H9 (cell line): ENCODE measurements at regions not wholly inside any gene's neighbourhood (a gene's known extent, or its start where the extent isn't known, plus 50 kb on each side); places are given as distances from the start of the nearest gene placed in this dataset.

ENCODE experiments used
- DNase-seq: peaks from one replicate; pipeline ENCODE4 v3.0.0-alpha.2; 2017
- H2AFZ ChIP-seq: one replicate; pipeline ENCODE4 v1.6.1; 2013; ENCODE audit warnings: mild to moderate bottlenecking, low read length, control low read depth, moderate library complexity
- H2AK5ac ChIP-seq: 2 replicates; pipeline ENCODE4 v1.6.1; 2013; ENCODE audit warnings: low read length, control low read depth, mixed read lengths; ENCODE audit not compliant: insufficient read length
- H2BK120ac ChIP-seq: one replicate; pipeline ENCODE4 v1.6.1; 2013; ENCODE audit warnings: low read depth, mild to moderate bottlenecking, low read length, control low read depth, inconsistent platforms; ENCODE audit not compliant: poor library complexity, severe bottlenecking
- H2BK12ac ChIP-seq: 2 replicates; pipeline ENCODE4 v1.6.1; 2013; ENCODE audit warnings: low read length, control low read depth, mixed read lengths, low read depth; ENCODE audit not compliant: insufficient read length
- H2BK15ac ChIP-seq: 2 replicates; pipeline ENCODE4 v1.6.1; 2013; ENCODE audit warnings: low read depth, low read length, control low read depth
- H2BK20ac ChIP-seq: one replicate; pipeline ENCODE4 v1.6.1; 2013; ENCODE audit warnings: low read depth, mild to moderate bottlenecking, low read length, control low read depth, inconsistent platforms; ENCODE audit not compliant: poor library complexity, severe bottlenecking
- H2BK5ac ChIP-seq: 2 replicates; pipeline ENCODE4 v1.6.1; 2013; ENCODE audit warnings: low read length, control low read depth, mixed read lengths; ENCODE audit not compliant: insufficient read length
- H3K14ac ChIP-seq: 2 replicates; pipeline ENCODE4 v1.6.1; 2013; ENCODE audit warnings: low read length, control low read depth; ENCODE audit not compliant: insufficient read depth
- H3K18ac ChIP-seq: 2 replicates; pipeline ENCODE4 v1.6.1; 2013; ENCODE audit warnings: low read depth, mild to moderate bottlenecking, mixed read lengths, low read length, control low read depth; ENCODE audit not compliant: insufficient read length
- H3K23ac ChIP-seq: 2 replicates; pipeline ENCODE4 v1.6.1; 2013; ENCODE audit warnings: low read length, control low read depth, mixed read lengths, low read depth; ENCODE audit not compliant: insufficient read length
- H3K23me2 ChIP-seq: 2 replicates; pipeline ENCODE4 v1.6.1; 2013; ENCODE audit warnings: low read depth, mild to moderate bottlenecking, mixed read lengths, low read length, control low read depth; ENCODE audit not compliant: insufficient read length, poor library complexity, severe bottlenecking
- H3K27ac ChIP-seq: 2 replicates; pipeline ENCODE4 v1.5.1; 2013; ENCODE audit warnings: low read length, control low read depth, mixed read lengths, low read depth; ENCODE audit not compliant: insufficient read length
- H3K27me3 ChIP-seq: 2 replicates; pipeline ENCODE4 v1.6.1; 2013; ENCODE audit warnings: low read length, control low read depth, inconsistent platforms; ENCODE audit not compliant: insufficient read depth
- H3K4ac ChIP-seq: 2 replicates; pipeline ENCODE4 v1.6.1; 2013; ENCODE audit warnings: low read depth, mild to moderate bottlenecking, control low read depth, inconsistent platforms, low read length, moderate library complexity
- H3K4me1 ChIP-seq: 2 replicates; pipeline ENCODE4 v1.6.1; 2013; ENCODE audit warnings: low read length, control low read depth, inconsistent platforms; ENCODE audit not compliant: insufficient read depth
- H3K4me2 ChIP-seq: 2 replicates; pipeline ENCODE4 v1.6.1; 2013; ENCODE audit warnings: low read length, control low read depth, mixed read lengths; ENCODE audit not compliant: insufficient read length, insufficient read depth
- H3K56ac ChIP-seq: 2 replicates; pipeline ENCODE4 v1.6.1; 2013; ENCODE audit warnings: low read depth, mild to moderate bottlenecking, mixed read lengths, low read length, control low read depth; ENCODE audit not compliant: insufficient read length
- H3K79me1 ChIP-seq: 2 replicates; pipeline ENCODE4 v1.6.1; 2013; ENCODE audit warnings: low read depth, mild to moderate bottlenecking, moderate library complexity, low read length, control low read depth, inconsistent platforms; ENCODE audit not compliant: insufficient read depth, poor library complexity, severe bottlenecking
- H3K79me2 ChIP-seq: 2 replicates; pipeline ENCODE4 v1.6.1; 2013; ENCODE audit warnings: low read length, control low read depth, inconsistent platforms; ENCODE audit not compliant: insufficient read depth
- H3K9ac ChIP-seq: 2 replicates; pipeline ENCODE4 v1.6.1; 2013; ENCODE audit warnings: low read length, control low read depth, mixed read lengths; ENCODE audit not compliant: insufficient read length; ENCODE audit errors: extremely low read depth
- H3K9me3 ChIP-seq: one replicate; pipeline ENCODE4 v1.6.1; 2013; ENCODE audit warnings: low read depth, low read length, inconsistent platforms; ENCODE audit not compliant: control insufficient read depth
- H3T11ph ChIP-seq: one replicate; pipeline ENCODE4 v1.6.1; 2013; ENCODE audit warnings: mild to moderate bottlenecking, low read length, control low read depth, inconsistent platforms
- H4K20me1 ChIP-seq: one replicate; pipeline ENCODE4 v1.6.1; 2013; ENCODE audit not compliant: control insufficient read depth, insufficient read length, insufficient read depth
- H4K5ac ChIP-seq: 2 replicates; pipeline ENCODE4 v1.6.1; 2013; ENCODE audit warnings: low read depth, mild to moderate bottlenecking, mixed read lengths, low read length, control low read depth; ENCODE audit not compliant: insufficient read length
- H4K8ac ChIP-seq: replicated peaks from 2 replicates; pipeline ENCODE4 v1.6.1; 2013; ENCODE audit warnings: low read length, control low read depth, mixed read lengths, low read depth; ENCODE audit not compliant: insufficient read length
- H4K91ac ChIP-seq: 2 replicates; pipeline ENCODE4 v1.6.1; 2013; ENCODE audit warnings: low read depth, mild to moderate bottlenecking, moderate library complexity, mixed read lengths, low read length, control low read depth; ENCODE audit not compliant: insufficient read length
- H3K27ac Mint-ChIP-seq, 3 experiments: 2 replicates in 2 of 3; 3 replicates in 1 of 3; pipeline ENCODE4 v1.8.0; 2020 to 2021; ENCODE audit warnings: mixed read lengths in 3 of 3, mild to moderate bottlenecking in 1 of 3, moderate library complexity in 1 of 3
- H3K27me3 Mint-ChIP-seq: 2 replicates; pipeline ENCODE4 v1.8.0; 2021; ENCODE audit warnings: low read depth, mild to moderate bottlenecking, moderate library complexity, mixed read lengths
- H3K36me3 Mint-ChIP-seq, 3 experiments: 2 replicates in 2 of 3; 3 replicates in 1 of 3; pipeline ENCODE4 v1.8.0; 2020 to 2021; ENCODE audit warnings: low read depth in 3 of 3, mixed read lengths in 3 of 3; ENCODE audit not compliant: insufficient read depth in 1 of 3
- H3K4me1 Mint-ChIP-seq, 2 experiments: 2 replicates each; pipeline ENCODE4 v1.8.0; 2020; ENCODE audit warnings: mixed read lengths in 2 of 2
- H3K4me3 Mint-ChIP-seq, 2 experiments: 2 replicates in 1 of 2; 3 replicates in 1 of 2; pipeline ENCODE4 v1.8.0; 2020 to 2021; ENCODE audit warnings: mild to moderate bottlenecking in 2 of 2, mixed read lengths in 2 of 2, moderate library complexity in 1 of 2
- H3K9me3 Mint-ChIP-seq, 2 experiments: 2 replicates in 1 of 2; 3 replicates in 1 of 2; pipeline ENCODE4 v1.8.0; 2020; ENCODE audit warnings: mild to moderate bottlenecking in 2 of 2, mixed read lengths in 2 of 2, moderate library complexity in 1 of 2
- CTCF ChIP-seq: fragments of 200-600 bp; sonication (generic); conservative IDR thresholded peaks from 3 replicates; pipeline ENCODE4 v1.8.0; 2021; ENCODE audit warnings: antibody characterized with exemption, mild to moderate bottlenecking
- WGBS: extraction: QIAGEN DNeasy Blood & Tissue Kit; methylation state at CpG from one replicate; pipeline ENCODE4 v1.1.7; 2013; ENCODE audit warnings: missing lambda C conversion rate, low lambda C conversion rate, mixed read lengths; ENCODE audit not compliant: insufficient read length; ENCODE audit errors: extremely low coverage; 5-methylcytosine and 5-hydroxymethylcytosine counted together

- Histone ChIP-seq H4K20me1 (no peaks in the 10 kb centered on the region), H3K27me3 (no peaks in the 10 kb centered on the region), H3K56ac (no peak overlapping the region), H2BK20ac (no peak overlapping the region), H3K18ac (no peak overlapping the region), H3K23ac (no peak overlapping the region), H2BK5ac (no peak overlapping the region), H2AK5ac (no peak overlapping the region), H3K23me2 (no peaks in the 10 kb centered on the region), H3K4ac (no peak overlapping the region), H3T11ph (no peak overlapping the region), H2BK12ac (no peak overlapping the region), H3K79me2 (no peaks in the 10 kb centered on the region), H3K4me2 (no peak overlapping the region), H2BK15ac (no peak overlapping the region), H3K9ac (no peak overlapping the region), H3K4me1 (no peaks in the 10 kb centered on the region), H2AFZ (no peak overlapping the region), H3K14ac (no peak overlapping the region), H3K27ac (no peak overlapping the region), H3K79me1 (no peaks in the 10 kb centered on the region), H4K91ac (no peak overlapping the region), H4K8ac (no peak overlapping the region), H4K5ac (no peak overlapping the region), H3K9me3 (no peaks in the 10 kb centered on the region), H2BK120ac (no peak overlapping the region)
- no peaks in the 10 kb centered on the region for H3K36me3 Mint-ChIP-seq
- WGBS, result no CpG with 5 or more reads among the region's 6 CpGs
- H3K4me3 Mint-ChIP-seq, result no peak overlapping the region
- no peak for TF ChIP-seq CTCF
- H3K4me1 Mint-ChIP-seq, result peaks cover 2 to 5% of the 10 kb centered on the region in 2 experiments; a peak in 3 of 4 replicates
- H3K9me3 Mint-ChIP-seq, result no peaks in the 10 kb centered on the region
- no peaks in the 10 kb centered on the region; the same call in 1 of the 2 replicates for H3K27me3 Mint-ChIP-seq
- DNase-seq, result no peak
- no peak overlapping the region for H3K27ac Mint-ChIP-seq
These were observed 156.2 kb downstream of the ZBTB18 start for GRCh38 chr1:244207042-244207934.
